ENCODE measurements at regions not wholly inside any gene's neighbourhood (a gene's known extent, or its start where the extent isn't known, plus 50 kb on each side); places are given as distances from the start of the nearest gene placed in this dataset.

DNA sequence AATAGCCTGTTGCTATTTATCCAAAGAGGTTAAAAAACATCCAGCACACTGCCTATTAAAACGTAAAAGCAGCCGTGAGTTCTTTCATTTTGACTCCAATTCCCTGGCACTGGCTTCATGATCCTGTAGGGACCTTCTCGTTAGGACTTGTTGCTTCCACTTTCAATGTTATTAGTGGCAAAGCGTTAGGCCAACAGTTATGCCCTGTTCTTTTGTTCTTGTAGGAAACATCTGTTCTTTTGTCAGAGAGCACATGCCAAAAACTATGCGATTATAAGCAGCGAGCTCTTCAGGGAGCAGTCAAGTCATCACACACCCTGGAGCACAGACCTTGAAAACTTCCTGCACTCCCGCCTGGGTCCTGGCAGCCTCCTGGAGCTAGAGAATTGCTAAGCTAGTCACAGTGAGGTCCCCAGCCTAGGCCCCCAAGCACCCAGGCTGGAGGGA, 609.5 kb upstream of the ARID1B start:
- peak; percentile 31; the same call in 1 of the 3 replicates for ATAC-seq (ENCODE audit: low read depth)
- Histone ChIP-seq H3K4me3 (ENCODE audit: severe bottlenecking) (no peak overlapping the region), H3K9me3 (ENCODE audit: severe bottlenecking) (no peaks in the 10 kb centered on the region), H3K36me3 (ENCODE audit: low read depth) (no peaks in the 10 kb centered on the region), H3K27ac (ENCODE audit: poor library complexity, severe bottlenecking) (no peak overlapping the region), H3K27me3 (ENCODE audit: insufficient read depth, poor library complexity, severe bottlenecking) (no peaks in the 10 kb centered on the region), H3K4me1 (ENCODE audit: insufficient read depth, poor library complexity, severe bottlenecking) (no peaks in the 10 kb centered on the region)
- TF ChIP-seq, protein P1, sequence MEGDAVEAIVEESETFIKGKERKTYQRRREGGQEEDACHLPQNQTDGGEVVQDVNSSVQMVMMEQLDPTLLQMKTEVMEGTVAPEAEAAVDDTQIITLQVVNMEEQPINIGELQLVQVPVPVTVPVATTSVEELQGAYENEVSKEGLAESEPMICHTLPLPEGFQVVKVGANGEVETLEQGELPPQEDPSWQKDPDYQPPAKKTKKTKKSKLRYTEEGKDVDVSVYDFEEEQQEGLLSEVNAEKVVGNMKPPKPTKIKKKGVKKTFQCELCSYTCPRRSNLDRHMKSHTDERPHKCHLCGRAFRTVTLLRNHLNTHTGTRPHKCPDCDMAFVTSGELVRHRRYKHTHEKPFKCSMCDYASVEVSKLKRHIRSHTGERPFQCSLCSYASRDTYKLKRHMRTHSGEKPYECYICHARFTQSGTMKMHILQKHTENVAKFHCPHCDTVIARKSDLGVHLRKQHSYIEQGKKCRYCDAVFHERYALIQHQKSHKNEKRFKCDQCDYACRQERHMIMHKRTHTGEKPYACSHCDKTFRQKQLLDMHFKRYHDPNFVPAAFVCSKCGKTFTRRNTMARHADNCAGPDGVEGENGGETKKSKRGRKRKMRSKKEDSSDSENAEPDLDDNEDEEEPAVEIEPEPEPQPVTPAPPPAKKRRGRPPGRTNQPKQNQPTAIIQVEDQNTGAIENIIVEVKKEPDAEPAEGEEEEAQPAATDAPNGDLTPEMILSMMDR (IDR thresholded peaks at IDR 0.05; ENCODE audit: poor library complexity, severe bottlenecking), result no peak
- DNase-seq (ENCODE audit: low spot score), result no peak

DNA sequence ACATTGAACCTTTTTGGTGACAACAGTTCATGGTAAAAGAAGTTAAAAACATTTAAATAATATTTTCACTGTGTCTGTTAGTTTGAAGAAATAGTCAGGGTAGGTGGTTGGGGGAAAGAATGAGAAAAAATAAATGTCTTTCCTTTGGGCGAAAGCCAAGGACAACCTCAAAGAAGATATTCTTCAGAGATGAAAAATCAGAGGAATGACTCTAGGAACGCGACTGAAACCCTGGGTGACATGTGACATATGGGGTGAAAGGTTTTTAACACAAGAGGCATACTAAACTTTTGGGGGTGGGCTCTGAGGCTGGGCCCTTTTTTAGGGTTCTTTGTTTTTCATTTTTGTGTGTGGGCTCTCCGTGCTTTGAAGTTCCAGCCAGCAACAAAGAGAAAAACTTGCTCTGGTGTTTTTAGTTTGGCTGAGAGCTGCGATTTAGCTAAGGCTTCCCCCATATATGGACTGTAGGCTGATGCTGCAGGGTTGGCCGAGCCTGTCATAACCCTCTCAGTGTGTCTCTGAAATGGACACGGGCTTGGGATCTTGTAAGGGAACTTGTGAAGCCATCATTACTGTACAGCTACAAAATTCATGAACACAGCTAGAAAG, 610.1 kb upstream of the ARID1B start:
- no peaks in the 10 kb centered on the region for H3K27me3 ChIP-seq (ENCODE audit: insufficient read depth, poor library complexity, severe bottlenecking)
- no peaks in the 10 kb centered on the region for H3K9me3 ChIP-seq (ENCODE audit: severe bottlenecking)
- H3K27ac ChIP-seq (ENCODE audit: poor library complexity, severe bottlenecking), result no peak overlapping the region
- no peaks in the 10 kb centered on the region for H3K36me3 ChIP-seq (ENCODE audit: low read depth)
- DNase-seq (ENCODE audit: low spot score) (no peak), ATAC-seq (ENCODE audit: low read depth) (peak; percentile 35; the same call in 1 of the 3 replicates)
- H3K4me1 ChIP-seq (ENCODE audit: insufficient read depth, poor library complexity, severe bottlenecking), result no peaks in the 10 kb centered on the region
- H3K4me3 ChIP-seq (ENCODE audit: severe bottlenecking), result no peak overlapping the region
- TF ChIP-seq, protein P1 (IDR thresholded peaks at IDR 0.05; ENCODE audit: poor library complexity, severe bottlenecking), result no peak

DNA sequence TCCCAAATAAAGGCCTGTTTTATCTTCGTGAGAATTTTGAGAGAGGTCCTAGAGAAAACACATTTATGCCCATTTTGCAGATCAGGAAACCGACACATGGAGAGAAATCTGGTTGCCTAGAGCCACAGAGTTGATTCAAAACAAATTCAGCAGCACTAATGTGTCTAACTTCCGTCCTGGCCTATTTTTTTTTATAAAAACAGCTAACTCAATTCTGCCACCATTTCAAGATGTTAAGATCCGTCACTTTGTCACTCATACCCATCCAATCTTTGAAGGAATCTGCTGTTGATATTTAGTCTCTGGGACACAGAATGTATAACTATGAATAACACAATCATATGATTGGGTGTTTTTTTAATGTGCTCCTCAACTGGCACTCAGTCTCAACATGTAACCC, 611.1 kb upstream of the ARID1B start:
- no peak overlapping the region for H3K27ac ChIP-seq (ENCODE audit: poor library complexity, severe bottlenecking)
- no peak for ATAC-seq (ENCODE audit: low read depth)
- H3K4me1 ChIP-seq (ENCODE audit: insufficient read depth, poor library complexity, severe bottlenecking), result no peaks in the 10 kb centered on the region
- H3K4me3 ChIP-seq (ENCODE audit: severe bottlenecking), result no peak overlapping the region
- H3K36me3 ChIP-seq (ENCODE audit: low read depth), result no peaks in the 10 kb centered on the region
- TF ChIP-seq, protein P1 (IDR thresholded peaks at IDR 0.05; ENCODE audit: poor library complexity, severe bottlenecking), result no peak
- DNase-seq (ENCODE audit: low spot score), result no peak
- H3K9me3 ChIP-seq (ENCODE audit: severe bottlenecking), result no peaks in the 10 kb centered on the region
- H3K27me3 ChIP-seq (ENCODE audit: insufficient read depth, poor library complexity, severe bottlenecking), result no peaks in the 10 kb centered on the region

DNA sequence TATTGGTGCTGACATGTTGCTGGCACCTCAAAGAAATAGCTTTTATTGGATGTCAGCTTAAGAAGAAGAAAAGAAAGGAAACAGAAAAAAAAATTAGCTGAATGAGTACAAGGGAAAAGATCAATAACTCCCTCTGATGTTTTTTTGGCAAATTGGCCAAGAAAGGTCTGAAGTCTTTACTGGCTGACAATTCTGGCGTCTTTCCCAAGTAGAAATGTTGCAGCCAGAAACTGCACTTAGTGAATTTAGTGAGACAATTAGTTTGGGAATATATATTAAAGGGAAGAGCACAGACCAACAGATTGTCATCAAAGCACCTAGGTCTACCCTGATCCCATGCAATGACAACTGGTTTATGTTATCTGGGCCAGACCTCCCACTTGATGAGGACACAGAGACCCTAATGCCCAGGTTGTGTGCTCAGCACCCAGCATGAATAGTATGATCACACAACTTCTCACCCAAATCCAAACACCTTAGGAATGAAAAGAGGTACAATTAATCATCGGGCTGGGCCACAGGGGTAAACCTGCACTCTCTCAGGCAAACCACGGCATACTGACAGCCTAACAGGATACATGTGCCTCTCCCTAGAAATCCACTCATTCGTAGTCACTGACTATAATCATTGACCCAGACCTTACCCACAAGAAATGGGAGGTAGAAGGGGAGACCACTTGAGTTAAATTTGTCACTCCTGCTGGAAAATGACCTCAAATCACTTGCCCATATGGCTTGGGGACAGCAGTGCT, 612.3 kb upstream of the ARID1B start:
- TF ChIP-seq, protein P1 (IDR thresholded peaks at IDR 0.05; ENCODE audit: poor library complexity, severe bottlenecking), result no peak
- ATAC-seq (ENCODE audit: low read depth) (no peak), DNase-seq (ENCODE audit: low spot score) (no peak)
- Histone ChIP-seq H3K27me3 (ENCODE audit: insufficient read depth, poor library complexity, severe bottlenecking) (no peaks in the 10 kb centered on the region), H3K36me3 (ENCODE audit: low read depth) (no peaks in the 10 kb centered on the region), H3K9me3 (ENCODE audit: severe bottlenecking) (no peaks in the 10 kb centered on the region), H3K4me3 (ENCODE audit: severe bottlenecking) (no peak overlapping the region), H3K27ac (ENCODE audit: poor library complexity, severe bottlenecking) (no peak overlapping the region), H3K4me1 (ENCODE audit: insufficient read depth, poor library complexity, severe bottlenecking) (no peaks in the 10 kb centered on the region)

DNA sequence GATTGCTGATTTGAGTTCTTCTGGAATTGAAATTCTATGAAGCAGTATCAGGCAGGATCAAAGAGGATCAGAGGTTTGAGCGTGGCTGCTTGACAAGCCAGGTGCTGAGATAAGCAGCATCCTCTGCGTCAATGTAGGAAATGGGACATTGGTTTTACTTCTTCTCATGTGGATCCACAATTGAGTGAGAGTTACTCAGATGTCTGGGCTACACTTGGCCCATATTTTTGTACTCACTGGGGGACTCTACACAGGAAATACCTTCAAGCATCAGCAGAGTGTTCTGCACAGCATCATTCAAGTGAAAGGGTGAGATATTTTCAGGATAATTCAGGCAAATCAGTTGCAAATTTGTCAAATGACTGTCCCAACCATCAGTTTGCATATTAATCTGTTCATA, 613.9 kb upstream of the ARID1B start:
- TF ChIP-seq, protein P1 (IDR thresholded peaks at IDR 0.05; ENCODE audit: poor library complexity, severe bottlenecking), result no peak
- Histone ChIP-seq H3K27me3 (ENCODE audit: insufficient read depth, poor library complexity, severe bottlenecking) (no peaks in the 10 kb centered on the region), H3K4me3 (ENCODE audit: severe bottlenecking) (no peak overlapping the region), H3K27ac (ENCODE audit: poor library complexity, severe bottlenecking) (no peak overlapping the region), H3K9me3 (ENCODE audit: severe bottlenecking) (no peaks in the 10 kb centered on the region), H3K4me1 (ENCODE audit: insufficient read depth, poor library complexity, severe bottlenecking) (no peaks in the 10 kb centered on the region), H3K36me3 (ENCODE audit: low read depth) (no peaks in the 10 kb centered on the region)
- DNase-seq (ENCODE audit: low spot score) (no peak), ATAC-seq (ENCODE audit: low read depth) (no peak)

Data from RWPE2 (cell line).